HG03196 (cell line): ENCODE measurements at regions not wholly inside any gene's neighbourhood (a gene's known extent, or its start where the extent isn't known, plus 50 kb on each side); places are given as distances from the start of the nearest gene placed in this dataset.
"Not testable (repeated sequence)": the region's sequence is repeated elsewhere in the genome, so short reads cannot be mapped to it uniquely, and the experiment has no call there.

ENCODE experiments used
- ATAC-seq: cut with Tn5 transposase; IDR thresholded peaks from one replicate; pipeline ENCODE4 v1.9.1; 2021; ENCODE audit not compliant: unreplicated experiment

DNA sequence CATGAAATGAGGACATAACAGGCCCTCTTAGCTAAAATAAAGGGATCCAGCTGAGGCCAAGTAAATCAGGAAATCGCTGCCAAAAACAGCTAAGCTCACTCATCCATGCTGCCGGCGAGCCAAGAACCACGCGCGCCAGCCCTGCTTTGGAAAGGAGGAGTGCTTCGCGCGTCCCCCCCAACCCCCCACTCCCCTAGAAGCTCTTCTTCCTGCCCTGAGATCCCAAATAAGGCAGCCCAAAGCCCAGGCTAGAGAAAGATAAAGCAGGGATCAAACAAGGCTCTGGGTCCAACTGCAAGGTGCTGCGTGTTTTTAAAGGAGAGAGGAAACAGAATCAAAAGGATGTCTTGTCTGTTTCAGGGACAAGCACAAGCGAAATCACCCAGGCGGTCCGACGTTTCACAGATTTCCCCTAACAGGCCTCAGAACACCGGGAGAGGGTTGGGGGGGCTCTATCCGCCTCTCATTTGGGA is 168.3 kb upstream of the AUTS2 start:
- no peak for ATAC-seq

DNA sequence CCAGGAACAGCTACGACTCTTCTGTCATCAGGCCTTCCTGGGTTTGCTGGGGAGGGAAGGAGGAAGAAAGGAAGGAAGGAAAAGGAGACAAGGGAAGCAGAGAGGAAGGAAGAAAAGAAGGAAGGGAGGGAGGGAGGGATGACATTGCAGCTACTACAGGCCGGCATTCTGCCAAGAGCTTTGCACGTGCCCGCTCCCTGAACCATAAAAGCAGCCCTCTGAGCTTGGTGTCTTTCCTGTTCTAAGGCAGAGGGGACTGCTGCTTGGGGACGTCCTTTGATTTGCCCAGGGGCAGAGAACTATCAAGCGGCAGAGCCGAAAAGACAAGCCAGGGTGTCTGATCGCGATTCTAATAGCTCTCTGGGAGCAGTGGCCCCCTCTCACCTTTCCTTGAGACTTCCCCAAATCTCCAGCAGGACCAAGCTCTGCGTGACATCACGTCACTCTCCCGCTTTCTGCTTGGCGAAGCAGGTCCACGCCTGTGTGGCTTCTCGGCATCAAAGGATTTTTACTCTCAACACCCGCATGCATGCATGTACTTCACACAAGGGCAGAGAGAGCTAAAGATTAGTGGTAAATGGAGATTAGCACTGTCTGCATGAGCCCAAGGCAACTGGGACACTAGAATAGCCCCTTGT is 167.8 kb upstream of the AUTS2 start:
- ATAC-seq, result no peak

DNA sequence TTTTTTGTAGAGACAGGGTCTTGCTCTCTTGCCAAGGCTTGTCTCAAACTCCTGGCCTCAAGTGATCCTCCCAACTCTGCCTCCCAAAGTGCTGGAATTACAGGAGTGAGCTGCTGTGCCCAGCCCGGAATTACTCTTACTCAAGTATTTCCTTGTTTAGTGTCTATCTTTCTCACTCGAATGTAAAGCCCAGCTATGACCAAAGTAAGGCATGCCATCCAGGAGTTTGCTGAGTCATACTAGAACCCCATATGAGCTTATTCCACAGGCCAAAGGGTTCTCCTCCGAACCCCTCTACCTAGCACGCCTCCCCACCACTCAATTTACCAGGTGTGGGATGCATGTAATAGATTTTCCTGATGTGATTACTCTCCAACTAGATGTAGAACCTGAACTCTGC is 166.6 kb upstream of the AUTS2 start:
- ATAC-seq, result no peak

DNA sequence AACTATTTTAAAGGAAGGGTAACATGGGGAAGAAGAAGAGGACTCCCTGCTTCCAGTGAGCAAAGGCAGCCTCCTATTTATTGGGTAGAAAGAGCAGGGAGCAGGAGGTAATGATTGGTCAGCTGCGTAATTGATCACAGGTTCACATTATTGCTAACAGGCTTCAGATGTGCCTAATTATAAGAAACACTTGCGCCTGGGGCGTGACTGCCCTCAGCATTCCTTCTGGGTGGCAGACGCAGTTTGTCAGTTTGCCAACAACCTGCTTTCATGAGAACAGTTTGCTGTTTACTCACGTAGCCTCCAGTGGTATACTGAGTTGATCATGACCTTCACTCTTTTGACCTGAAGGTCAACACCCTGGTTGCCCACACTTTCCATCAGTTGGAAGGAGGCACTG is 166.0 kb upstream of the AUTS2 start:
- ATAC-seq, result not testable (repeated sequence)

DNA sequence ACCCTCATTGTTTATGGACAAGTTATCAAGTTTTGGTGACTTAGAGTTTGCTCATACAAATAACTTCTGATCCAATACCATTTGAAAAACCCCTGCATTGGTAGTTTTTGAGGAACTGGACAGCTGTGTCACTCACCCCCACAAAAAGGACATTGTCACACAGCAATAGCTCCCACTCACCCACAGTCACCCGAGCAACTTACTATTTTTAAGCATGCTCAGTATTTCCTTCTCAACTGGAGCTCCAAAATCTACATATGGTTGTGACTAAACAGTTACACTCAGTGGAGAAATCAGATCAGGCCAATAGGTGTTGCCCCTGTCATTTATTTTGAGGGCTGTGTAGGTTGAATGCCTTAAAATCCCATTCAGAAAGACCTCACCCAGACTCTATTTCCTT is 165.2 kb upstream of the AUTS2 start:
- no peak for ATAC-seq

DNA sequence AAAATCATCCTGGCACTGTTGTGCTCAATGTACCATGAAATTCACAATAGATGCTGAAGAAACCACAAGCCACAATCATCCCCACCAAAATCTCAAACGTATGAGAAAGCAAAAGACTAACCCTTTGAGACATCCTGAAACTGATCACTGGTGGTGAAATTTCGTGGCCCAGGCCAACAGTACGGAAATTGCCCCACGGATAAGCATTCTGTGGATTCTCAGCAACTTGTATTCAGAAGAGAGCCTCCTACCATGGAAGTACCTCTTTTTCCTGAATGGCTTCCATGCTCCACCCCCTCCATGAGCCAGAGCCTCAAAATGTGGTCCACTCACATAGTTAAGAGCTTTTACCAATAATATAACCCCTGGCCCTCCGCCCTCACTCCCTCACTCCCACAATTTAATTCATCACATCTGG is 163.9 kb upstream of the AUTS2 start:
- no peak for ATAC-seq

DNA sequence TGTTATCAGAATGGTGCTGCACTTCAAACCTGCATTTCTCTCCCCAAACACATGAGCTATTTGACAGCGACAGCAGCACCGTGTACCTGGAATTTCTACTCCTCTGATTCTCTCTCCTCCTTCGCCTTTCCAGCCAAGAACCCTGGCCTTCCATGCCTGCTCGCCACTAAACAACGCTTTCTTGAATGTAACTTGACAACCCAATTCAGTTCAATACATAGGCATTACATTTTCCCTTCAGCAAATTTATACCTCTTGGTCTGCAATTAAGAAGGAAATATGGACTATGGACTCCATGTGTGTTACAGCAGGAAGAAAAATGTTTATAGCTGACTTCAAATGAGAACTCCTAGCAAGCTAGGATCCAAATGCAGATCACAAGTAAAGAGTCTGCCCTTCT is 162.6 kb upstream of the AUTS2 start:
- ATAC-seq, result no peak

DNA sequence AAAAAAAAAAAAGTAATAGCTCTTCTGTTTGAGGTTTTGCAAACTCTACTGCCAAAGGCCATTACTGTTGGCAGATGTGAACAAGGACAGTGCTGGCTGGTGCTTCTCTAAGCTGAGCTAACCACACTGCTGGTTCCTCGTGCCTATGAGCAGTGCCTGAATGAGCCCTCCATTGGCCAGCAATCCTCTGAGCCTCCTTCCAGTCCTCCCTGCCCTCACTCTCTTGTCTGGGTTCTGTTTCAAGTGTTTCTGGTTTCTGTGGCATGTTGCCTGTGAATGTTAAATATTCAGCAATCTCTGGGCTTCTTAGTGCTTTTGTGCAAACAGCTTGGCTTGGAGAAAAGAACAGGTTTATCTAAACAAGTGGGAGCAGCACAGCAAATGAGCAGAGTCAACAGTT is 161.3 kb upstream of the AUTS2 start:
- ATAC-seq, result no peak

DNA sequence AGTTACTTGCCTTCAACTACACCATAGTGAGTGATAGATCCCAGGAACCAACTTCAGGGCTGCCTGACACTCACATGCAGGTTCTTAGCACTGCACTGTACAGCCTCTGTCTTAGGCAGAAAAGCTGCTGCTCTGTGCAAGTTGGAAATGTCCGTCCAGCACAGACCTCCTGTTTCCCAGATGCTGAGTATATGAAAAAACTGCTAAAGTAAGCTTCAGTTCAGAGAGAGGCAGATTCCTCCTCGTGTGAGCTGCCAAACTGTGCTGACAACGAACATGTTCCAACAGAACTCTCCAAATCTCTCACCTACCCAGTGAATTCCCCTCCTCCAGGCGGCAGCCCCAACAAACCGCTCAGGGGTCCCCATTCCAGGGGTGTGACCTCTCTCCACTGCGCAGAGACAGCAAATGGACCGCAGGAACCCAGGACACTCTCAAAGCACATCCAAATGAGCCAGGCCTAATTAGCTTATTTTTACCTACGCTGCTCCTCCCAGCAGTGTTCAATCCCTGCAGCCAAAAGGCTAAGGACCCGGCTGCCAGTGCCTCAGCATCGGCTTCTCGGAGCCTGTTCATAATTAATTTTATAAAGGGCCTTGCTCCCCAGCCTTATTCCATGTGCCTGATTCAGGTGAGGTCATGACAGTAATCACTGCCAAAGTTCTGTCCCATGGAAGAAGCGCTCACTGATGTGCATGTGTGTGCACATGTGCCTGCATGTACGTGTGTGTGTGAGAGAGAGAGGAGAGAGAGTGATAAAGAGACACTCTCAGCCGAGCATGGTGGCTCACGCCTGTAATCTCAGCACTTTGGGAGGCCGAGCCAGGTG is 159.5 kb upstream of the AUTS2 start:
- ATAC-seq, result no peak

DNA sequence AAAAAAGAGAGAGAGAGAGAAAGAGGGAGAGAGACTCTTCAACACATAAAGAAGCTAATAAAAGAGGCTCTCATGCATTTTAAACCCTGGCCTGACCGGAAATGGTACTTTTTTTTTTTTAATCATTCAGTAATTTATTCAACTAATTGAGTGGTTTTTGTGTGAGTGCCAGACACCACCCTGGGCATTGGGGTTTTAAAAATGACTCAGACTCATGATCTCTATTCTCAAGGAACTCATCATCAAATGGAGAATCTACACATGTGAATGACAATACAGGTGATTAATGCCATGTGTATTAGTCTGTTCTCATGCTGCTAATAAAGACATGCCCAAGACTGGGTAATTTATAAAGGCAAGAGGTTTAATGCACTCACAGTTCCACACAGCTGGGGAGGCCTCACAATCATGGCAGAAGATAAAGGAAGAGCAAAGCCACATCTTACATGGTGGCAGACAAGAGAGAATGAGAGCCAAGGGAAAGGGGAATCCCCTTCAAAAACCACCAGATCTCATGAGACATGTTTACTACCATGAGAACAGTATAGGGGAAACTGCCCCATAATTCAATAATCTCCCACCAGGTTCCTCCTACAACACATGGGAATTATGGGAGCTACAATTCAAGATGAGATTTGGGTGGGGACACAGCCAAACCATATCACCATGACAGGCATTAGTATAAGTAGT is 158.5 kb upstream of the AUTS2 start:
- ATAC-seq, result no peak

DNA sequence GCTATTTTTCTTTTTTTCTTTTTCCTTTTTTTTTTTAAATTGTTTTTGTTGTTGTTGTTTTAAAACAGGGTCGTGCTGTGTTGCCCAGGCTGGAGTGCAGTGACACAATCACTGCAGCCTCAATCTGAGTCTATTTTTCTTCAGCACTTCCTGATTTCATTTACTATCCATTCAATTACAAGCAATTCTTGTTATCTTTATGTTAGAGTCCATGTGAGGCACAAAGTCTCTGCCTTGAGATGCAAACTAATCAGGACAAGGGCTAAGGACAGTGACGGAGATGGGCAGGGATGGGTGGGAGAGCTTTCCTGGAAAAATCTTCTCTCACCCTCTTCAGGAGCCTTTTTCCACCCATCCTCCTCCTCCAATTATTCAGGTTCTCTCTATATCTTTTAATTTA is 157.3 kb upstream of the AUTS2 start:
- no peak for ATAC-seq

DNA sequence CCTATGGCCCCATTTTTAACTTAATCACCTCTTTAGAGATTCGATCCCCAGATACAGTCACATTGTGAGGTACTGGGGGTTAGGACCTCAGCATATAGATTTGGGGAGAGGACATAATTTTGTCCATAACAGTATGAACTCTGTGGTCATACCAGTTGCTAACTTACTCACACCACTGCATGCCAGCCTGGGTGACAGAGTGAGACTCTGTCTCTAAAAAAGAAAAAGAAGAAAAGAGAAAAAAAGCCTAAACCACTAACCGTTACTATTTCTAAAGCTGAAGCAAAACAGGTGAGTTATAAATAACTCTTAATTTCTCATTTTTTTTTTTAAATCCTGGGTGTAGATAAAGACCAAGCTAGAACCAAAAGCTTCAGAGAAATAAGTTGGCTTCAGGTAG is 155.1 kb upstream of the AUTS2 start:
- no peak for ATAC-seq

DNA sequence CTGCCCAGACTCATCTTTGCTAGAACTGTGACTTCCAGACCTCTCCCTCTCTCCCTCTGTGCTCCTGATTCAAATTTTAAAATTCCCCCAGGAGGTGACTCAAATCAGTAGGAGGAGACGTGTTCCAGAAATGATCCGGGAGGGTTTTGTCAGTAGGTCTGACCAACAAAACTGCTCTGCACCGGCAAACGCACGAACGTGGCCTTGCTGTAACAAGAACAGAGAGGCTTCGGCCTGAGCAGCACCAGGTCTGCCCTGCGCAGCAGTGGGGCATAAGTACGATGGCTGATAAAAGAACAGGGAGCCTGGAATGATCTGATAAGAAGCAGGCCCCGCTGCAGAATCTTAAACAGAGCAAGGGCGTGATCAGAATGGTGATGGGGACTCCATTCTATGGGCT is 152.7 kb upstream of the AUTS2 start:
- ATAC-seq, result no peak

DNA sequence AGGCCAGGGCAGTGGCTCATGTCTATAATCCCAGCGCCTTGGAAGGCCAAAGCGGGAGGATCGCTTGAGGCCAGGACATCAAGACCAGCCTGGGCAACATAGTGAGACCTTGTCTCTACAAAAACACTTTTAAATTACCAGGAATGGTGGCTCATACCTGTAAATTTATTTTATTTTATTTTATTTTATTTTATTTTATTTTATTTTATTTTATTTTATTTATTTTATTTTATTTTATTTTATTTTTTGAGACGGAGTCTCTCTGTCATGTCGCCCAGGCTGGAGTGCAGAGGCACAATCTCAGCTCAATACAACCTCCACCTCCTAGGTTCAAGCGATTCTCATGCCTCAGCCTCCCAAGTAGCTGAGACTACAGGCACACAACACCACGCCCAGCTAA is 152.1 kb upstream of the AUTS2 start:
- not testable (repeated sequence) for ATAC-seq

DNA sequence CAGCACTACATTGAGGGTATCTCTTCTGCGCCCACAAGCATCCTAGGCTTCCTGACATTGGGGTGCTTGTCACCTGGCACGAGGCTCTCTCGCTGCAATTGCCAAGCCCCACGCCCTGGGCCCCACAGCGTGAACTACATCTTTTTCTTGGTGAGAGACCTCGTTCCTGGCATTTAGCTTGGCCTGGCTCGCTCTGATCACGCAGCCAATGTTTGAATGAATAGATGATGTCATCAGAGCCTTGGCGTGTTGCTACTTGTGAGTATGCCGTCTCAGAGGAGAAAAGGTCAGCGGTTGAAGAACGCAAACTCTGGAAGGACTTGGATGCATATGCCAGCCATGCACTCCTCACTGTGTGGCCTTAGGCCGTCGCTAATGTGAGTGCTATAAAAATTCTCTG is 150.2 kb upstream of the AUTS2 start:
- ATAC-seq, result no peak

DNA sequence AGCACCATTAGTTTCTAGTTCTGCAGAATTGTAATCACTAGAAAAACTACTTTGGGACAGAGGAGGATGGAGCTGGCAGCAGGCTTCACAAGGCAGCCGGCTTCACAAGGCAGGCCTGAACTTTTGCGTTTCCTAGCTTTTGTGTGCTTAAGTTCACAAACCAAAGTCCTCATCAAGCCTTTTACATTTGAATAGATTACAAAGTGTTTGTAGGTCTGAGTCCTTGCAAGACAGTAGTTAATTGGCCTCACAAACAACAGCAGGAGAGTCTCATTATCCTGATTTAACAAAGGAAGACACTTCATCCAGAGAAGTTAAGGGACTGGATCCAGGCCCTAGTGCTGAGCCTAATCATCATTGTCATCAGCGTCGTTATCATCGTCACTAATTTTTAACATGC is 147.8 kb upstream of the AUTS2 start:
- ATAC-seq, result no peak

DNA sequence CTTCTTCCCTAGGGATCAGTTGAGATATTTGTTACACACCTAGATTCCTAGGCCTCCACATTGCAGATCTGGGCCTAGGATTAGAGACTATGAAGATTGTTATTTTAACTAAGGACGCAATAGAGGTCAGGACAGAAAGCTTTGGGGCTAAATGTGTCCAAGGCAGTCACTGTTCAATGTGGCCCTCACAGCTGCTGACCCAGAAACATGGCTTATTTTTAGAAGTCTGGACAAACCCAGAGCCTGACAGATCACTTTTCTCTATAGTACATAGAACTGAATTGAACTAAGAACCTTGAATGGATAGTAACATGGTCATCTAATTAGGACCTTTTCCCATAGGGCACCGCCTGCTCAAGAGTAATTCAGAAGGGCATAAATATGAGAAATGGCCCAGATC is 146.6 kb upstream of the AUTS2 start:
- no peak for ATAC-seq

DNA sequence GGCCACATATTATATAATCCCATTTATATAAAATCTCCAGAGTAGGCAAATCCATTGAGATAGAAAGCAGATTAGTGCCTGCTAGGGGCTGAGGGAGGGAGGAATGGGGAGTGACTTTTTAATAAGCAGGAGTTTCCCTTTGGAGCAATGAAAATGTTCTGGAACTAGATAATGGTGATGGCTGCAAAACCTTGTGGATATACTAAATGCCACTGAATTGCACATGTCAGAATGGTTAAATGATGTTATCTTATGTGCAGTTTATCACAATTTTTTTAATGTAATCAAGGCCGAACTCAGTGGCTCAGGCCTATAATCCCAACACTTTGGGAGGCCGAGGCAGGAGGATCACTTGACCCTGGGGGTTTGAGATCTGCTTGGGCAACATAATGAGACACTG is 145.5 kb upstream of the AUTS2 start:
- ATAC-seq, result no peak

DNA sequence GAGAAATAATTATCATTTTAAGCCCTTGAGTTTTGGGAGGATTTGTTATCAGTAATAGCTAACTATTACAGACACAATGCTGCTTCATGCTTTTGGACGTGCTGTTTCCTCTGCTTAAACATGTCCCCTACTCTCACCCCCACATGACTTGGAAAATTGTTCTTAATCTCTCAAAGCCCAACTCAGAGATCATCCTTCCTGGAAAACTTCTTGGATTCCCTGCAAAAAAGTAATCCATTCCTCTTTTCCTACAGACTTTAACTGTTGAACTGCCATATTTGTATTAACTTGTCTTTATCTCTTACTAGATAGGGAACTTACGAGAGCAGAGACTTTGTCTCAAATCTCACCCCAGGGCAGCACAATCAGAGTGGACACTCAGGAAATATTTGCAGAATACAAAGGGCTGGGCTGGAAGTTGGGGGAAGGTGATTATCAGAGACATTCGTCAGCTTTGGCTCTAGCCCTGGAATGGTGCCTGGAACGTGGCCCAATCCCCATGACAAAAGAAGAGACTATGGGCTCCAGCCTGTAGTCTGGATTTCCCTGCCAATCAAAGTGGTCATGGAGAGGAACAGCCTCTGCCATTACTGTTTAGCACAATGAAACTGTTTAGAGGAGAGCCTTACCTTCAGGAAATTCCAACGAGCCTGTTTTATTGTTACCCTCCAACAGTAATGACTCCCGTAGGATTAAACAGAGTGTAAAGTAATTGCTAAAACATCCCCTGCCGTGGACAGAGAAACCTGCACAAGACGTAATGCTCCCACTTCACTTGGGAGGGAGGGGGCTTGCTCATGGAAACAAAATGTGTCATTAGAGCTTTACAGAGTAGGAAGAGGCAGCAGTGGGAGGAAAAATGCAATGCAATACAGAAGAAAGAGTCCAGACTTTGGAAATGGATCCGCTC is 140.4 kb upstream of the AUTS2 start:
- no peak for ATAC-seq

DNA sequence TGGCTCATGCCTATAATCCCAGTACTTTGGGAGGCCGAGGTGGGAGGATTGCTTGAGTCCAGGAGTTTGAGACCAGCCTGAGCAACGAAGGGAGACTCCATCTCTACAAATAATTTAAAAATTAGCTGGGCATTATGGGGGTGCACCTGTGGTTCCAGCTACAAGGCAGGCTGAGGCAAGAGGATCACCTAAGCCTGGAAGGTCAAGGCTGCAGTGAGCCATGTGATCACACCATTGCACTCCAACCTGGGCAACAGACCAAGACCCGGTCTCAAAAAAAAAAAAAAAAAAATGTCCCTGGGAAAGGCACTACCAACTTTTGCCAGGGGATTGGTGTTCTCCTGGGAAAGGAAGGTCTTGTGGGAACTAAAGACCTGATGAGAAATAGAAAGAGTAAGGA is 134.2 kb upstream of the AUTS2 start:
- no peak for ATAC-seq

DNA sequence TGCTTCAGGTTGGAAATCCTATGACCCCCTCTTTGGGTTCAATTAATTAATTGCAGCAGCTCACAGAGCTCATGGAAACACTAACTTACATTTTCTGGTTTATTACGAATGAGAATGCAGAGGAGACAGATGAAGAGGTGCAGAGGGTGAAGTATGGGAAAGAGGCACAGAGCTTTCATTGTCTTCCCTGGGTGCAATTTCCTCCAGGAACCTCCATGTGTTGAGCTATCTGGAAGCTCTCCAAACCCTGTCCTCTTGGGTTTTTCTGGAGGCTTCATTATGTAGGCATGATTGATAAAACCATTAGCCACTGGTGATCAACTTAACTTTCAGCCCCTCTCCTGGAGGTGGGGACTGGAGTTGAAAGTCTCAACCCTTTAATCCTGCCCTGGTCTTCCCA is 133.0 kb upstream of the AUTS2 start:
- ATAC-seq, result no peak
